Neuronal stem cell (in vitro differentiated cells): ENCODE measurements at regions not wholly inside any gene's neighbourhood (a gene's known extent, or its start where the extent isn't known, plus 50 kb on each side); places are given as distances from the start of the nearest gene placed in this dataset.

Source experiments
- DNase-seq: peaks from one replicate; pipeline ENCODE4 v3.0.0-alpha.2; 2013; ENCODE audit warnings: low spot score
- H2AFZ ChIP-seq: one replicate; pipeline ENCODE4 v1.6.1; 2013; ENCODE audit warnings: mild to moderate bottlenecking, low read length, inconsistent platforms
- H2AK5ac ChIP-seq: 2 replicates; pipeline ENCODE4 v1.6.1; 2013; ENCODE audit warnings: low read depth, mild to moderate bottlenecking, inconsistent platforms, low read length, moderate library complexity, mixed read lengths
- H2BK120ac ChIP-seq: 2 replicates; pipeline ENCODE4 v1.6.1; 2013; ENCODE audit warnings: low read depth, mild to moderate bottlenecking, inconsistent platforms, low read length, moderate library complexity, mixed read lengths
- H2BK12ac ChIP-seq: one replicate; pipeline ENCODE4 v1.6.1; 2013; ENCODE audit warnings: low read length, inconsistent platforms
- H2BK15ac ChIP-seq: 2 replicates; pipeline ENCODE4 v1.6.1; 2013; ENCODE audit warnings: mild to moderate bottlenecking, low read length, inconsistent platforms, mixed read lengths
- H2BK5ac ChIP-seq: one replicate; pipeline ENCODE4 v1.6.1; 2013; ENCODE audit warnings: inconsistent platforms, mild to moderate bottlenecking, low read length, moderate library complexity
- H3K14ac ChIP-seq: one replicate; pipeline ENCODE4 v1.6.1; 2013; ENCODE audit warnings: low read length, inconsistent platforms
- H3K18ac ChIP-seq: 2 replicates; pipeline ENCODE4 v1.6.1; 2013; ENCODE audit warnings: low read length, inconsistent platforms
- H3K23ac ChIP-seq: 2 replicates; pipeline ENCODE4 v1.6.1; 2013; ENCODE audit warnings: low read depth, mild to moderate bottlenecking, mixed read lengths, low read length, inconsistent platforms; ENCODE audit not compliant: poor library complexity
- H3K27ac ChIP-seq: replicated peaks from 3 replicates; pipeline ENCODE4 v1.5.1; 2013; ENCODE audit warnings: low read length, inconsistent platforms
- H3K27me3 ChIP-seq, 3 experiments: 2 replicates each; pipeline ENCODE4 v1.6.1; 2013; ENCODE audit warnings: low read length in 3 of 3, mild to moderate bottlenecking in 2 of 3, inconsistent platforms in 1 of 3, low read depth in 1 of 3, mixed read lengths in 1 of 3, moderate library complexity in 1 of 3; ENCODE audit not compliant: control insufficient read depth in 3 of 3, insufficient read depth in 3 of 3
- H3K36me3 ChIP-seq, 2 donors: replicated peaks in 1 of 2; 2 replicates each; pipeline ENCODE4 v1.6.1; 2013; ENCODE audit warnings: low read length in 2 of 2; ENCODE audit not compliant: control insufficient read depth in 2 of 2, insufficient read depth in 2 of 2
- H3K4ac ChIP-seq: 2 replicates; pipeline ENCODE4 v1.6.1; 2013; ENCODE audit warnings: inconsistent platforms, mild to moderate bottlenecking, low read length, moderate library complexity
- H3K4me1 ChIP-seq, 2 donors: 1 replicate in 1 of 2; 2 replicates in 1 of 2; pipeline ENCODE4 v1.6.1; 2013; ENCODE audit warnings: low read length in 2 of 2, low read depth in 1 of 2; ENCODE audit not compliant: control insufficient read depth in 2 of 2, insufficient read depth in 1 of 2
- H3K4me2 ChIP-seq: one replicate; pipeline ENCODE4 v1.6.1; 2013; ENCODE audit warnings: mild to moderate bottlenecking, low read length, inconsistent platforms; ENCODE audit not compliant: insufficient read depth, poor library complexity, severe bottlenecking
- H3K4me3 ChIP-seq, 2 donors: 2 replicates each; pipeline ENCODE4 v1.5.1; 2013; ENCODE audit warnings: low read length in 2 of 2, mild to moderate bottlenecking in 2 of 2, inconsistent platforms in 1 of 2, moderate library complexity in 1 of 2
- H3K79me1 ChIP-seq: one replicate; pipeline ENCODE4 v1.6.1; 2013; ENCODE audit warnings: low read depth, mild to moderate bottlenecking, inconsistent platforms, low read length, moderate library complexity
- H3K9ac ChIP-seq: one replicate; pipeline ENCODE4 v1.6.1; 2013; ENCODE audit warnings: mild to moderate bottlenecking, low read depth, low read length, inconsistent platforms; ENCODE audit not compliant: poor library complexity
- H3K9me3 ChIP-seq, 2 donors: replicated peaks in 1 of 2; 2 replicates each; pipeline versions ENCODE3 to v1.6.1; 2013; ENCODE audit warnings: low read length in 2 of 2, mild to moderate bottlenecking in 2 of 2, inconsistent platforms in 1 of 2, low read depth in 1 of 2, mixed read lengths in 1 of 2, moderate library complexity in 1 of 2; ENCODE audit not compliant: control insufficient read depth in 2 of 2, insufficient read depth in 1 of 2
- H4K8ac ChIP-seq: one replicate; pipeline ENCODE4 v1.6.1; 2013; ENCODE audit warnings: low read depth, mild to moderate bottlenecking, inconsistent platforms, low read length, moderate library complexity
- H4K91ac ChIP-seq: one replicate; pipeline ENCODE4 v1.6.1; 2013; ENCODE audit warnings: low read length, low read depth, mild to moderate bottlenecking, inconsistent platforms; ENCODE audit not compliant: poor library complexity
- WGBS, 2 donors: extraction: QIAGEN DNeasy Blood & Tissue Kit; methylation state at CpG; one replicate each; pipeline ENCODE4 v1.1.7; 2013; ENCODE audit warnings: missing lambda C conversion rate in 2 of 2, mixed read lengths in 1 of 2; ENCODE audit not compliant: insufficient read length in 2 of 2, insufficient replicate concordance in 1 of 2; ENCODE audit errors: extremely low coverage in 2 of 2; 5-methylcytosine and 5-hydroxymethylcytosine counted together

GRCh38 chr4:32858361-32858760, 2138.2 kb downstream of the PCDH7 start:
- Histone ChIP-seq H3K79me1 (no peaks in the 10 kb centered on the region), H4K8ac (no peak overlapping the region), H3K36me3 (no peaks in the 10 kb centered on the region), H2BK12ac (no peak overlapping the region), H3K27ac (no peak overlapping the region), H3K9me3 (no peaks in the 10 kb centered on the region), H4K91ac (no peak overlapping the region), H3K4ac (no peak overlapping the region), H3K23ac (no peak overlapping the region), H3K9ac (no peak overlapping the region), H2AFZ (no peak overlapping the region), H2AK5ac (no peak overlapping the region), H3K18ac (no peak overlapping the region), H3K4me3 (no peak overlapping the region), H2BK120ac (no peak overlapping the region), H3K4me1 (no peaks in the 10 kb centered on the region), H2BK15ac (no peak overlapping the region), H3K14ac (no peak overlapping the region), H2BK5ac (no peak overlapping the region), H3K27me3 (no peaks in the 10 kb centered on the region), H3K4me2 (no peak overlapping the region)
- no peak for DNase-seq
- no CpG with 5 or more reads among the region's 1 CpG for WGBS, 2 donors

GRCh38 chr4:32858971-32859370, 2138.8 kb downstream of the PCDH7 start:
- H3K27ac ChIP-seq = no peak overlapping the region
- H3K27me3 ChIP-seq = no peaks in the 10 kb centered on the region
- no peak overlapping the region for H2BK120ac ChIP-seq
- no peak overlapping the region for H3K18ac ChIP-seq
- no peak overlapping the region for H4K8ac ChIP-seq
- H2BK5ac ChIP-seq = no peak overlapping the region
- H2AK5ac ChIP-seq = no peak overlapping the region
- no peaks in the 10 kb centered on the region for H3K36me3 ChIP-seq
- H2BK12ac ChIP-seq = no peak overlapping the region
- no peak overlapping the region for H3K4me2 ChIP-seq
- no peak for DNase-seq
- no peaks in the 10 kb centered on the region for H3K4me1 ChIP-seq
- no peak overlapping the region for H3K23ac ChIP-seq
- no peak overlapping the region for H3K9ac ChIP-seq
- H3K79me1 ChIP-seq = no peaks in the 10 kb centered on the region
- H3K14ac ChIP-seq = no peak overlapping the region
- no peaks in the 10 kb centered on the region for H3K9me3 ChIP-seq
- no peak overlapping the region for H4K91ac ChIP-seq
- no peak overlapping the region for H3K4ac ChIP-seq
- WGBS, 2 donors = no CpG with 5 or more reads among the region's 2 CpGs
- H2AFZ ChIP-seq = no peak overlapping the region
- H3K4me3 ChIP-seq = no peak overlapping the region
- H2BK15ac ChIP-seq = no peak overlapping the region

GRCh38 chr4:32864713-32865351, 2144.7 kb downstream of the PCDH7 start:
- no peak for DNase-seq
- no peak overlapping the region for H3K4me2 ChIP-seq
- no peak overlapping the region for H3K27ac ChIP-seq
- H3K4me1 ChIP-seq = no peaks in the 10 kb centered on the region
- H2BK12ac ChIP-seq = no peak overlapping the region
- WGBS, 2 donors = no CpG with 5 or more reads among the region's 3 CpGs
- no peak overlapping the region for H3K4ac ChIP-seq
- H3K36me3 ChIP-seq = no peaks in the 10 kb centered on the region
- no peaks in the 10 kb centered on the region for H3K79me1 ChIP-seq
- no peak overlapping the region for H4K8ac ChIP-seq
- no peak overlapping the region for H4K91ac ChIP-seq
- H3K9me3 ChIP-seq = no peaks in the 10 kb centered on the region
- H3K9ac ChIP-seq = no peak overlapping the region
- H2AK5ac ChIP-seq = no peak overlapping the region
- no peak overlapping the region for H2BK120ac ChIP-seq
- no peak overlapping the region for H3K18ac ChIP-seq
- H3K4me3 ChIP-seq = no peak overlapping the region
- H3K14ac ChIP-seq = no peak overlapping the region
- H2BK5ac ChIP-seq = no peak overlapping the region
- no peak overlapping the region for H3K23ac ChIP-seq
- H2AFZ ChIP-seq = no peak overlapping the region
- no peak overlapping the region for H2BK15ac ChIP-seq
- no peaks in the 10 kb centered on the region for H3K27me3 ChIP-seq

GRCh38 chr4:32876546-32876945, 2156.4 kb downstream of the PCDH7 start:
- H3K4me1 ChIP-seq = no peaks in the 10 kb centered on the region
- no peak overlapping the region for H2BK120ac ChIP-seq
- H3K4me3 ChIP-seq = no peak overlapping the region
- no peak overlapping the region for H2AK5ac ChIP-seq
- H3K9ac ChIP-seq = no peak overlapping the region
- no peak overlapping the region for H2BK15ac ChIP-seq
- H2AFZ ChIP-seq = no peak overlapping the region
- H3K27ac ChIP-seq = no peak overlapping the region
- no peak overlapping the region for H3K4ac ChIP-seq
- no peaks in the 10 kb centered on the region for H3K27me3 ChIP-seq
- H3K36me3 ChIP-seq = no peaks in the 10 kb centered on the region
- no peak overlapping the region for H2BK12ac ChIP-seq
- H3K79me1 ChIP-seq = no peaks in the 10 kb centered on the region
- DNase-seq = no peak
- no peak overlapping the region for H3K4me2 ChIP-seq
- no peak overlapping the region for H3K14ac ChIP-seq
- no peak overlapping the region for H4K91ac ChIP-seq
- H2BK5ac ChIP-seq = no peak overlapping the region
- H3K9me3 ChIP-seq = no peaks in the 10 kb centered on the region
- H3K18ac ChIP-seq = no peak overlapping the region
- H4K8ac ChIP-seq = no peak overlapping the region
- H3K23ac ChIP-seq = no peak overlapping the region
- no CpG with 5 or more reads among the region's 5 CpGs for WGBS, 2 donors
